Cerebellar nuclear complex (tissue), 1 donor: ENCODE measurements at regions not wholly inside any gene's neighbourhood (a gene's known extent, or its start where the extent isn't known, plus 50 kb on each side); places are given as distances from the start of the nearest gene placed in this dataset.

ENCODE experiments used
- DNase-seq, 2 experiments: peaks; one replicate each; lab custom pipeline; 2025; lab: John Stamatoyannopoulos, UW

- DNase-seq = no peak
Measured at GRCh38 chr12:92650228-92650822, 52.5 kb upstream of the PLEKHG7 start.

- DNase-seq = peak; percentile 61 to 86
Measured at GRCh38 chr12:92649511-92650227, 53.1 kb upstream of the PLEKHG7 start.

- no peak for DNase-seq
Measured at GRCh38 chr12:92648242-92649031, 54.4 kb upstream of the PLEKHG7 start.

GRCh38 chr12:92641291-92641690, 61.5 kb upstream of the PLEKHG7 start:
- DNase-seq = no peak

- no peak for DNase-seq
Measured at GRCh38 chr12:92640691-92641090, 62.1 kb upstream of the PLEKHG7 start.

- no peak for DNase-seq
Measured at GRCh38 chr12:92639017-92639416, 63.8 kb upstream of the PLEKHG7 start.

GRCh38 chr12:92634730-92635129, 68.1 kb upstream of the PLEKHG7 start:
- no peak for DNase-seq

- DNase-seq = no peak
Measured at GRCh38 chr12:92634202-92634601, 68.6 kb upstream of the PLEKHG7 start.

- no peak for DNase-seq
Measured at GRCh38 chr12:92630968-92631367, 71.8 kb upstream of the PLEKHG7 start.

GRCh38 chr12:92629349-92630065, 73.3 kb upstream of the PLEKHG7 start:
- no peak for DNase-seq

GRCh38 chr12:92628476-92628875, 74.3 kb upstream of the PLEKHG7 start:
- DNase-seq = no peak

- DNase-seq = no peak
Measured at GRCh38 chr12:92627511-92627910, 75.3 kb upstream of the PLEKHG7 start.

GRCh38 chr12:92625639-92626310, 77.0 kb upstream of the PLEKHG7 start:
- no peak for DNase-seq

GRCh38 chr12:92624236-92624635, 78.6 kb upstream of the PLEKHG7 start:
- no peak for DNase-seq

- no peak for DNase-seq
Measured at GRCh38 chr12:92623386-92623785, 79.4 kb upstream of the PLEKHG7 start.

GRCh38 chr12:92621833-92622232, 81.0 kb upstream of the PLEKHG7 start:
- DNase-seq = no peak

- DNase-seq = no peak
Measured at GRCh38 chr12:92621312-92621711, 81.5 kb upstream of the PLEKHG7 start.

- DNase-seq = no peak
Measured at GRCh38 chr12:92619730-92620684, 82.8 kb upstream of the PLEKHG7 start.

GRCh38 chr12:92619026-92619425, 83.8 kb upstream of the PLEKHG7 start:
- no peak for DNase-seq

GRCh38 chr12:92615703-92616102, 87.1 kb upstream of the PLEKHG7 start:
- DNase-seq = no peak

GRCh38 chr12:92615086-92615485, 87.7 kb upstream of the PLEKHG7 start:
- DNase-seq = no peak
